ENCODE measurements at regions not wholly inside any gene's neighbourhood (a gene's known extent, or its start where the extent isn't known, plus 50 kb on each side); places are given as distances from the start of the nearest gene placed in this dataset.

DNA sequence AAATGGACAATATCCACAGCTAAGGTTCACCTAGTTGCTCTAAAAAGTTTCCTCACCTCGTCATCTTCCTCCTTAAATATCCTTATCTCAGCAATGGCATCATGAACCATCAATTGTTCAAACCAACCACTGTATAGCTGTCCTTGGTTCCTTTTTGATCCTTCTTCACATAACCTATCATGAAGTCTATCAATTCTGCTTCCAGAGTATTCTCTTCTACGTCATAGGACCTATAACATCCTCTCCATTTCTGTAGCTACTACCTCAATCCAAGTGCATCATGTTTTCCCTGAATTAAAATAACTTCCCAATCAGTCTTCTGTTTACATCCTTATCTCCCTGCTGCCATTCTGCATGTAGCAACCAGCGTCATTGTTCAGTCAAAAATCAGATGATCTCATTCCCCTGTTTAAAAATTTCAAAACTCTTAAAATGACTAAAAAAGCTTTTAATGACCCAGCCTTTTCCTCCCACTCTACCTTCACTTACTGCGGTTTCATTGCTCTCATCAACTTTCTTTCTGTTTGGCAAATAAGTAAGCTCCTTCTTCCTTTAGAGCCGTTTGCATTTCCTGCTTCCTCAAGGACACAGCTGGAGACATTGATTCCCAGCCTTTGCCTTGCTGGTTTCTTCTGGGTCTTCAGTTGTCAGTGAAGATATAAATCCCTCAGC, 223.9 kb upstream of the MIR17HG start:
- TF ChIP-seq, protein P1, sequence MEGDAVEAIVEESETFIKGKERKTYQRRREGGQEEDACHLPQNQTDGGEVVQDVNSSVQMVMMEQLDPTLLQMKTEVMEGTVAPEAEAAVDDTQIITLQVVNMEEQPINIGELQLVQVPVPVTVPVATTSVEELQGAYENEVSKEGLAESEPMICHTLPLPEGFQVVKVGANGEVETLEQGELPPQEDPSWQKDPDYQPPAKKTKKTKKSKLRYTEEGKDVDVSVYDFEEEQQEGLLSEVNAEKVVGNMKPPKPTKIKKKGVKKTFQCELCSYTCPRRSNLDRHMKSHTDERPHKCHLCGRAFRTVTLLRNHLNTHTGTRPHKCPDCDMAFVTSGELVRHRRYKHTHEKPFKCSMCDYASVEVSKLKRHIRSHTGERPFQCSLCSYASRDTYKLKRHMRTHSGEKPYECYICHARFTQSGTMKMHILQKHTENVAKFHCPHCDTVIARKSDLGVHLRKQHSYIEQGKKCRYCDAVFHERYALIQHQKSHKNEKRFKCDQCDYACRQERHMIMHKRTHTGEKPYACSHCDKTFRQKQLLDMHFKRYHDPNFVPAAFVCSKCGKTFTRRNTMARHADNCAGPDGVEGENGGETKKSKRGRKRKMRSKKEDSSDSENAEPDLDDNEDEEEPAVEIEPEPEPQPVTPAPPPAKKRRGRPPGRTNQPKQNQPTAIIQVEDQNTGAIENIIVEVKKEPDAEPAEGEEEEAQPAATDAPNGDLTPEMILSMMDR (IDR thresholded peaks at IDR 0.05) = no peak
- TF ChIP-seq POLR2A (IDR thresholded peaks at IDR 0.05) = no peak

Data from thyroid gland (tissue), 4 donors.